Trophoblast cell (in vitro differentiated cells and primary cell): ENCODE measurements at regions not wholly inside any gene's neighbourhood (a gene's known extent, or its start where the extent isn't known, plus 50 kb on each side); places are given as distances from the start of the nearest gene placed in this dataset.
A peak's percentile ranks its signal among the peaks of the same experiment; 100 is the strongest.

Experiments
- DNase-seq, 2 donors: peaks; one replicate each; pipeline ENCODE4 v3.0.0-alpha.2; 2016
- H2AFZ ChIP-seq: 2 replicates; pipeline ENCODE4 v1.6.1; 2013; ENCODE audit warnings: low read length, moderate library complexity, mild to moderate bottlenecking; ENCODE audit not compliant: insufficient read depth, poor library complexity
- H2AK5ac ChIP-seq: 2 replicates; pipeline ENCODE4 v1.6.1; 2013; ENCODE audit warnings: mild to moderate bottlenecking, low read length
- H2BK120ac ChIP-seq: 2 replicates; pipeline ENCODE4 v1.6.1; 2013; ENCODE audit warnings: low read length, mild to moderate bottlenecking, moderate library complexity; ENCODE audit not compliant: insufficient read depth, poor library complexity
- H2BK12ac ChIP-seq: 2 replicates; pipeline ENCODE4 v1.6.1; 2013; ENCODE audit warnings: mild to moderate bottlenecking, low read length, moderate library complexity
- H2BK5ac ChIP-seq: 2 replicates; pipeline ENCODE4 v1.6.1; 2013; ENCODE audit warnings: low read length, low read depth, moderate library complexity, mild to moderate bottlenecking; ENCODE audit not compliant: poor library complexity
- H3K14ac ChIP-seq: 2 replicates; pipeline ENCODE4 v1.6.1; 2013; ENCODE audit warnings: mild to moderate bottlenecking, low read length
- H3K18ac ChIP-seq: 2 replicates; pipeline ENCODE4 v1.6.1; 2013; ENCODE audit warnings: mild to moderate bottlenecking, low read length
- H3K23ac ChIP-seq: 2 replicates; pipeline ENCODE4 v1.6.1; 2013; ENCODE audit warnings: low read length
- H3K27ac ChIP-seq: 2 replicates; pipeline ENCODE4 v1.5.1; 2013; ENCODE audit warnings: low read depth, mild to moderate bottlenecking, inconsistent platforms, low read length, moderate library complexity
- H3K27me3 ChIP-seq: 2 replicates; pipeline ENCODE4 v1.6.1; 2013; ENCODE audit warnings: inconsistent platforms, mild to moderate bottlenecking, low read length, moderate library complexity; ENCODE audit not compliant: insufficient read depth
- H3K36me3 ChIP-seq, 2 experiments: 1 replicate in 1 of 2; 2 replicates in 1 of 2; pipeline ENCODE4 v1.6.1; 2013; ENCODE audit warnings: low read length in 2 of 2, mild to moderate bottlenecking in 2 of 2, moderate library complexity in 1 of 2; ENCODE audit not compliant: insufficient read depth in 2 of 2, control insufficient read depth in 1 of 2
- H3K4ac ChIP-seq: 2 replicates; pipeline ENCODE4 v1.6.1; 2013; ENCODE audit warnings: low read depth, mild to moderate bottlenecking, low read length, moderate library complexity
- H3K4me1 ChIP-seq, 2 experiments: 1 replicate in 1 of 2; 2 replicates in 1 of 2; pipeline ENCODE4 v1.6.1; 2013; ENCODE audit warnings: low read length in 2 of 2, mild to moderate bottlenecking in 2 of 2, moderate library complexity in 1 of 2; ENCODE audit not compliant: insufficient read depth in 2 of 2, control insufficient read depth in 1 of 2
- H3K4me2 ChIP-seq: 2 replicates; pipeline ENCODE4 v1.6.1; 2013; ENCODE audit warnings: inconsistent platforms, mild to moderate bottlenecking, low read length, moderate library complexity
- H3K4me3 ChIP-seq: 2 replicates; pipeline ENCODE4 v1.5.1; 2013; ENCODE audit warnings: mild to moderate bottlenecking, low read depth, low read length, inconsistent platforms
- H3K79me1 ChIP-seq: one replicate; pipeline ENCODE4 v1.6.1; 2013; ENCODE audit warnings: low read length
- H3K79me2 ChIP-seq: 2 replicates; pipeline ENCODE4 v1.6.1; 2013; ENCODE audit warnings: low read length, mild to moderate bottlenecking; ENCODE audit not compliant: control insufficient read depth, insufficient read depth, poor library complexity
- H3K9ac ChIP-seq: 2 replicates; pipeline ENCODE4 v1.6.1; 2013; ENCODE audit warnings: mild to moderate bottlenecking, low read length
- H3K9me3 ChIP-seq: 2 replicates; pipeline ENCODE4 v1.6.1; 2013; ENCODE audit warnings: low read depth, mild to moderate bottlenecking, control low read depth, inconsistent platforms, low read length; ENCODE audit not compliant: insufficient read depth
- H4K12ac ChIP-seq: 2 replicates; pipeline ENCODE4 v1.6.1; 2013; ENCODE audit warnings: low read depth, mild to moderate bottlenecking, low read length, moderate library complexity
- H4K8ac ChIP-seq: 2 replicates; pipeline ENCODE4 v1.6.1; 2013; ENCODE audit warnings: low read depth, mild to moderate bottlenecking, low read length, moderate library complexity
- H4K91ac ChIP-seq: one replicate; pipeline ENCODE4 v1.6.1; 2013; ENCODE audit warnings: low read depth, mild to moderate bottlenecking, low read length, moderate library complexity
- whole genome bisulfite sequencing: extraction: QIAGEN DNeasy Blood & Tissue Kit; methylation state at CpG from one replicate; pipeline ENCODE4 v1.1.7; 2013; ENCODE audit warnings: missing lambda C conversion rate; ENCODE audit not compliant: insufficient read length, insufficient coverage; ENCODE audit errors: extremely low coverage; 5-methylcytosine and 5-hydroxymethylcytosine counted together

- Histone ChIP-seq H2BK120ac (no peak overlapping the region), H2AFZ (no peak overlapping the region), H2AK5ac (no peak overlapping the region)
Observed at GRCh38 chr1:165006831-165007230, 349.7 kb downstream of the LMX1A start.

DNA sequence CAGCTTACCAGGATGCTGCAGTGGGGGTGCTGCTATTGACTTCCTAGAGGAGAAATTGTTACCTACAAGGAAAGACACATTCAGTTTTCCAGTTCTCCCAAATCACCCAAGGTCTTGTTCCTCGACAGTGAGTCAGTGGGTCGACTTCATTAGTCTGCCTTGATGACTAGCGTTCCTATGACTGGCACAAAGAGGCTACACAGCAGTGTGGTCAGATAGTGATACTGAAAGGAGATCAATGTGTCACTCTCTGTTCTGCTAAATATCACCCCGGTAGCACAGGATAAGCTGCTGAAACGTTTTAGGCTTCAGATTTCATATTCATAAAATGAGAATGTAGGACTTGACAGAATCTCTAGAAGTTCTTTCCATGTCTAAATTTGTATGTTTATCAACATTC is 357.4 kb downstream of the LMX1A start:
- Histone ChIP-seq H3K36me3 (no peaks in the 10 kb centered on the region), H3K79me1 (no peaks in the 10 kb centered on the region), H4K8ac (no peak overlapping the region), H4K12ac (no peak overlapping the region), H2AFZ (no peak overlapping the region), H2BK120ac (no peak overlapping the region), H3K18ac (no peak overlapping the region), H2BK5ac (no peak overlapping the region), H3K14ac (no peak overlapping the region), H3K79me2 (no peaks in the 10 kb centered on the region), H3K4me1 (no peaks in the 10 kb centered on the region), H3K23ac (no peak overlapping the region), H3K27me3 (no peaks in the 10 kb centered on the region), H3K9me3 (no peaks in the 10 kb centered on the region), H2BK12ac (no peak overlapping the region), H4K91ac (no peak overlapping the region), H3K4me2 (no peak overlapping the region), H2AK5ac (no peak overlapping the region), H3K27ac (no peak overlapping the region), H3K9ac (no peak overlapping the region), H3K4ac (no peak overlapping the region), H3K4me3 (no peak overlapping the region)
- DNase-seq: no peak
- no CpG with 5 or more reads among the region's 5 CpGs for WGBS

More at GRCh38 chr1:165006831-165007230, 349.7 kb downstream of the LMX1A start:
- Histone ChIP-seq H3K36me3 (no peaks in the 10 kb centered on the region), H3K9me3 (no peaks in the 10 kb centered on the region), H3K27me3 (no peaks in the 10 kb centered on the region), H4K91ac (no peak overlapping the region), H3K14ac (no peak overlapping the region), H3K23ac (no peak overlapping the region), H3K4me1 (no peaks in the 10 kb centered on the region), H3K9ac (no peak overlapping the region), H3K18ac (no peak overlapping the region), H3K4me3 (no peak overlapping the region), H2BK12ac (no peak overlapping the region), H3K79me1 (no peaks in the 10 kb centered on the region), H2BK5ac (no peak overlapping the region), H3K27ac (no peak overlapping the region), H4K8ac (no peak overlapping the region), H4K12ac (no peak overlapping the region), H3K79me2 (no peaks in the 10 kb centered on the region), H3K4me2 (no peak overlapping the region), H3K4ac (no peak overlapping the region)
- no CpG with 5 or more reads among the region's 7 CpGs for WGBS
- no peak for DNase-seq

DNA sequence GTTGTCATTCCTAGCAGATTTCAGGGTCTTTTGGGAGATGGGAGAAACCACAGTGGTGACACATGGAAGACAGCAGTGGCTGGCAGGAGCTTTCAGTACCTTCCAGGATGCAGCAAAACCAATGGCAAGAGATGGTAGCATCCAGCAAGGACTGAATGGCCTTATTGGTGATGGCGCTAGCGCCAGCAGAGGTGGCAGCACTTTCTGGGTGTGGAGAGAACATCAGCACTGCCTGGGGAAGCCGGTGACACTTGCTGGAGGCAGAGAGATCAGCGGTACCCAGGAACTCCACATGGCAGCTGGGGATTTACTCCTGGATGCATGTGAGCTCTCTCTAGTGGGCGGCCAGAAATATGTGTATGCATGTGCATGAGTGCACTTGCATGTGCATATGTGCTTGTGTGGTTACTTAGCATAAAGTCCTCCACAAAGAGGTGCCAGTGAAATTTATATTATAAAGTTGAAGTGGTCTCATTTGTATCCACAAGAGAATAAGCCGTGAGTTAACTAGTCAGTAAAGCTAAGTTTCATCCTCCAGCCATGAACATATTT is 364.7 kb downstream of the LMX1A start:
- Histone ChIP-seq H3K79me1 (no peaks in the 10 kb centered on the region), H3K4me3 (peak overlapping the region; percentile 58), H3K27ac (no peak overlapping the region), H4K12ac (no peak overlapping the region), H3K14ac (no peak overlapping the region), H2AK5ac (no peak overlapping the region), H3K4ac (no peak overlapping the region), H2BK120ac (no peak overlapping the region), H3K9me3 (no peaks in the 10 kb centered on the region), H3K27me3 (no peaks in the 10 kb centered on the region), H3K9ac (no peak overlapping the region), H4K91ac (no peak overlapping the region), H2BK5ac (no peak overlapping the region), H3K4me2 (no peak overlapping the region), H3K18ac (no peak overlapping the region), H3K79me2 (no peaks in the 10 kb centered on the region), H2BK12ac (no peak overlapping the region), H3K4me1 (no peaks in the 10 kb centered on the region), H2AFZ (no peak overlapping the region), H3K23ac (no peak overlapping the region), H4K8ac (no peak overlapping the region), H3K36me3 (no peaks in the 10 kb centered on the region)
- no CpG with 5 or more reads among the region's 6 CpGs for WGBS
- DNase-seq: no peak

- Histone ChIP-seq H3K4me1 (peaks cover 7 to 14% of the 10 kb centered on the region in 2 experiments), H3K9me3 (no peaks in the 10 kb centered on the region), H3K4me3 (no peak overlapping the region), H3K27ac (no peak overlapping the region), H3K4ac (no peak overlapping the region), H2AK5ac (no peak overlapping the region), H2BK5ac (no peak overlapping the region), H3K36me3 (no peaks in the 10 kb centered on the region), H2AFZ (no peak overlapping the region), H3K18ac (no peak overlapping the region), H4K8ac (peak overlapping the region; percentile 35), H2BK12ac (no peak overlapping the region), H2BK120ac (peak overlapping the region; percentile 14), H3K14ac (no peak overlapping the region), H3K79me2 (no peaks in the 10 kb centered on the region), H3K23ac (no peak overlapping the region), H4K91ac (peak overlapping the region; percentile 61), H3K27me3 (no peaks in the 10 kb centered on the region), H3K4me2 (no peak overlapping the region), H3K79me1 (peaks cover 1% of the 10 kb centered on the region), H3K9ac (no peak overlapping the region), H4K12ac (no peak overlapping the region)
- no CpG with 5 or more reads among the region's 3 CpGs for WGBS
- DNase-seq: no peak
Observed at GRCh38 chr1:164983023-164983650, 373.4 kb downstream of the LMX1A start.
